ENCODE measurements at regions not wholly inside any gene's neighbourhood (a gene's known extent, or its start where the extent isn't known, plus 50 kb on each side); places are given as distances from the start of the nearest gene placed in this dataset.

- no peak for TF ChIP-seq PATZ1 (CRISPR knock-in tag; IDR thresholded peaks at IDR 0.05; ENCODE audit: borderline replicate concordance)
- TF ChIP-seq RARB (CRISPR knock-in tag; IDR thresholded peaks at IDR 0.05): no peak
- TF ChIP-seq BACH2 (CRISPR knock-in tag; IDR thresholded peaks at IDR 0.05; ENCODE audit: borderline replicate concordance): no peak
- TF ChIP-seq ISL1 (CRISPR knock-in tag; IDR thresholded peaks at IDR 0.05): no peak
- no peak for TF ChIP-seq TCF4 (CRISPR knock-in tag; IDR thresholded peaks at IDR 0.05; ENCODE audit: borderline replicate concordance)
- no peak for TF ChIP-seq OSR1 (CRISPR knock-in tag; IDR thresholded peaks at IDR 0.05)
- TF ChIP-seq, protein P1, sequence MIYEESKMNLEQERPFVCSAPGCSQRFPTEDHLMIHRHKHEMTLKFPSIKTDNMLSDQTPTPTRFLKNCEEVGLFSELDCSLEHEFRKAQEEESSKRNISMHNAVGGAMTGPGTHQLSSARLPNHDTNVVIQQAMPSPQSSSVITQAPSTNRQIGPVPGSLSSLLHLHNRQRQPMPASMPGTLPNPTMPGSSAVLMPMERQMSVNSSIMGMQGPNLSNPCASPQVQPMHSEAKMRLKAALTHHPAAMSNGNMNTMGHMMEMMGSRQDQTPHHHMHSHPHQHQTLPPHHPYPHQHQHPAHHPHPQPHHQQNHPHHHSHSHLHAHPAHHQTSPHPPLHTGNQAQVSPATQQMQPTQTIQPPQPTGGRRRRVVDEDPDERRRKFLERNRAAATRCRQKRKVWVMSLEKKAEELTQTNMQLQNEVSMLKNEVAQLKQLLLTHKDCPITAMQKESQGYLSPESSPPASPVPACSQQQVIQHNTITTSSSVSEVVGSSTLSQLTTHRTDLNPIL (CRISPR knock-in tag; IDR thresholded peaks at IDR 0.05; ENCODE audit: low read depth): no peak
- no peak for TF ChIP-seq ZNF70 (CRISPR knock-in tag; IDR thresholded peaks at IDR 0.05)
- TF ChIP-seq ZFP3 (CRISPR knock-in tag; IDR thresholded peaks at IDR 0.05): no peak
- no peak for TF ChIP-seq ZC3H10 (CRISPR knock-in tag; IDR thresholded peaks at IDR 0.05)
Observed at GRCh38 chr14:66046591-66046990, 439.6 kb upstream of the CCDC196 start (continued).

GRCh38 chr14:66056268-66056907 is 429.8 kb upstream of the CCDC196 start:
- ATAC-seq: no peak
- TF ChIP-seq PPARA (CRISPR knock-in tag; IDR thresholded peaks at IDR 0.05; ENCODE audit: borderline replicate concordance) (no peak), TSHZ2 (CRISPR knock-in tag; IDR thresholded peaks at IDR 0.05) (no peak), ZC3H10 (CRISPR knock-in tag; IDR thresholded peaks at IDR 0.05) (no peak), ZNF565 (CRISPR knock-in tag; conservative IDR thresholded peaks at IDR 0.05; ENCODE audit: low read depth) (no peak), ISL1 (CRISPR knock-in tag; IDR thresholded peaks at IDR 0.05) (no peak)

DNA sequence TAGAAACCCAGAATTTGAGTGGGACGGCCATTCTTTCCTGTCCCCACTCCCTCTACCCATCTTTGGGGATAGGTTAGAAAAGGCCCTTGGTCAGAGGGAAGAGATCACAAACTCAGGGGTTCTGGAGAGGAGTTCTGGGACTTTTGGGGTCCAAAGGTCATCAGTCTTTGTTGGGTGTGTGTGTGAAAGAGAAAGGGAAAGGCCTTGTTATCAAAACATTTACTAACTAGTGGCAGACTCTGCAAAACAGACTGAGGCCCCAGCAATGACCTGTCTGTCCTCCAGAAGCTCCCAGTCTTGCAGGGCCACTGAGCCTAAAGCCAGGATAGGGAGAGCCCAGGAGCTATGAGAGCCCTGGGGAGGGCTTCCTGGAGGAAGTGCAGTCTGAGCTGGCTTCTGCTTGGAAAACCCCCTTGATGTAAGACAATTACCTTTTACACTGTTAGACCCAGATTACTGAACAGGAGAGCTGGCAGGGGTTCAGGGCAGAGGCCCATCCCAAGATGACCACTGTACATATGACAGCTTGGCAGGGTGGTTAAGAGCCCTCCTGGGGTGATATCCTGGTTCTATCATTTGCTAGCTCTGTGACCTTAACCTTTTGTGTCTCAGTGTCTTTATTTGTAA is 429.1 kb upstream of the CCDC196 start:
- no peak for ATAC-seq
- no peak for TF ChIP-seq OSR1 (CRISPR knock-in tag; IDR thresholded peaks at IDR 0.05)
- TF ChIP-seq TSHZ2 (CRISPR knock-in tag; IDR thresholded peaks at IDR 0.05): no peak
- TF ChIP-seq ZNF8 (CRISPR knock-in tag; IDR thresholded peaks at IDR 0.05): no peak
- no peak for TF ChIP-seq GLIS3 (CRISPR knock-in tag; IDR thresholded peaks at IDR 0.05)
- TF ChIP-seq CSDC2 (CRISPR knock-in tag; IDR thresholded peaks at IDR 0.05): no peak
- no peak for TF ChIP-seq TCF4 (CRISPR knock-in tag; IDR thresholded peaks at IDR 0.05; ENCODE audit: borderline replicate concordance)
- TF ChIP-seq, protein P1 (CRISPR knock-in tag; IDR thresholded peaks at IDR 0.05; ENCODE audit: low read depth): no peak
- TF ChIP-seq ZFP30 (CRISPR knock-in tag; IDR thresholded peaks at IDR 0.05): no peak
- TF ChIP-seq ZC3H10 (CRISPR knock-in tag; IDR thresholded peaks at IDR 0.05): no peak
- no peak for TF ChIP-seq PPARA (CRISPR knock-in tag; IDR thresholded peaks at IDR 0.05; ENCODE audit: borderline replicate concordance)
- TF ChIP-seq, protein P2, sequence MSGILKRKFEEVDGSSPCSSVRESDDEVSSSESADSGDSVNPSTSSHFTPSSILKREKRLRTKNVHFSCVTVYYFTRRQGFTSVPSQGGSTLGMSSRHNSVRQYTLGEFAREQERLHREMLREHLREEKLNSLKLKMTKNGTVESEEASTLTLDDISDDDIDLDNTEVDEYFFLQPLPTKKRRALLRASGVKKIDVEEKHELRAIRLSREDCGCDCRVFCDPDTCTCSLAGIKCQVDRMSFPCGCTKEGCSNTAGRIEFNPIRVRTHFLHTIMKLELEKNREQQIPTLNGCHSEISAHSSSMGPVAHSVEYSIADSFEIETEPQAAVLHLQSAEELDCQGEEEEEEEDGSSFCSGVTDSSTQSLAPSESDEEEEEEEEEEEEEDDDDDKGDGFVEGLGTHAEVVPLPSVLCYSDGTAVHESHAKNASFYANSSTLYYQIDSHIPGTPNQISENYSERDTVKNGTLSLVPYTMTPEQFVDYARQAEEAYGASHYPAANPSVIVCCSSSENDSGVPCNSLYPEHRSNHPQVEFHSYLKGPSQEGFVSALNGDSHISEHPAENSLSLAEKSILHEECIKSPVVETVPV (CRISPR knock-in tag; IDR thresholded peaks at IDR 0.05): no peak
- TF ChIP-seq BACH2 (CRISPR knock-in tag; IDR thresholded peaks at IDR 0.05; ENCODE audit: borderline replicate concordance): no peak
- TF ChIP-seq SNAI2 (CRISPR knock-in tag; IDR thresholded peaks at IDR 0.05): no peak
- TF ChIP-seq ISL1 (CRISPR knock-in tag; IDR thresholded peaks at IDR 0.05): no peak
- TF ChIP-seq PATZ1 (CRISPR knock-in tag; IDR thresholded peaks at IDR 0.05; ENCODE audit: borderline replicate concordance): no peak
- TF ChIP-seq ZNF70 (CRISPR knock-in tag; IDR thresholded peaks at IDR 0.05): no peak
- no peak for TF ChIP-seq TOX (CRISPR knock-in tag; IDR thresholded peaks at IDR 0.05; ENCODE audit: borderline replicate concordance)

Measured in SK-N-SH treated with all-trans-retinoic acid at 6 μM for 48 hours (cell line).